DOHH2 (cell line): ENCODE measurements at regions not wholly inside any gene's neighbourhood (a gene's known extent, or its start where the extent isn't known, plus 50 kb on each side); places are given as distances from the start of the nearest gene placed in this dataset.

ENCODE experiments used
- H3F3A ChIP-seq: fragments of 200-600 bp; sonication (generic), shearing (Covaris generic); 2 replicates; pipeline ENCODE4 v1.6.0; 2016; ENCODE audit warnings: antibody characterized with exemption, mild to moderate bottlenecking; ENCODE audit not compliant: control insufficient read depth, insufficient read depth
- H3K27ac ChIP-seq: fragments of 200-600 bp; sonication (generic); 2 replicates; pipeline ENCODE4 v1.5.1; 2014; ENCODE audit warnings: low read depth, mild to moderate bottlenecking, low read length, moderate library complexity
- H3K27me3 ChIP-seq: fragments of 200-600 bp; sonication (generic); 2 replicates; pipeline ENCODE4 v1.6.1; 2014; ENCODE audit warnings: mild to moderate bottlenecking, low read length, mixed read lengths; ENCODE audit not compliant: control insufficient read depth
- H3K36me3 ChIP-seq: fragments of 200-600 bp; sonication (generic); 2 replicates; pipeline ENCODE4 v1.6.1; 2014; ENCODE audit warnings: mild to moderate bottlenecking, low read length, moderate library complexity, mixed read lengths; ENCODE audit not compliant: control insufficient read depth
- H3K4me1 ChIP-seq: fragments of 200-600 bp; sonication (generic); 2 replicates; pipeline ENCODE4 v1.6.1; 2014; ENCODE audit warnings: mild to moderate bottlenecking, low read length, mixed read lengths; ENCODE audit not compliant: control insufficient read depth
- H3K4me2 ChIP-seq: fragments of 200-600 bp; sonication (generic); 2 replicates; pipeline ENCODE4 v1.6.0; 2014; ENCODE audit warnings: mild to moderate bottlenecking, low read length, moderate library complexity
- H3K4me3 ChIP-seq: fragments of 200-600 bp; sonication (generic); 2 replicates; pipeline ENCODE4 v1.5.1; 2014; ENCODE audit warnings: mild to moderate bottlenecking, low read length, mixed read lengths
- H3K79me2 ChIP-seq: fragments of 200-600 bp; sonication (generic); 2 replicates; pipeline ENCODE4 v1.6.1; 2014; ENCODE audit warnings: mild to moderate bottlenecking, low read length, mixed read lengths; ENCODE audit not compliant: control insufficient read depth
- H3K9me2 ChIP-seq: fragments of 200-600 bp; sonication (generic); replicated peaks from 2 replicates; pipeline ENCODE4 v1.6.1; 2014; ENCODE audit warnings: mild to moderate bottlenecking, low read length, mixed read lengths; ENCODE audit not compliant: control insufficient read depth
- H3K9me3 ChIP-seq: fragments of 200-600 bp; sonication (generic); 2 replicates; pipeline ENCODE4 v1.6.1; 2014; ENCODE audit warnings: antibody characterized with exemption, low read length, mixed read lengths; ENCODE audit not compliant: control insufficient read depth, insufficient read depth
- H4K20me1 ChIP-seq: fragments of 200-600 bp; sonication (generic); 2 replicates; pipeline ENCODE4 v1.6.0; 2014; ENCODE audit warnings: low read depth, mild to moderate bottlenecking, antibody characterized with exemption, low read length, moderate library complexity; ENCODE audit not compliant: control insufficient read depth, insufficient read depth
- EZH2phosphoT487 ChIP-seq: fragments of 200-600 bp; sonication (generic); IDR thresholded peaks from 2 replicates; pipeline ENCODE4 v1.6.1; 2017; ENCODE audit warnings: borderline replicate concordance, mild to moderate bottlenecking, antibody characterized with exemption, low read length, moderate library complexity, mixed read lengths
- TF ChIP-seq, protein P1 (sequence below): fragments of 200-600 bp; sonication (generic); IDR thresholded peaks from one replicate; pipeline ENCODE4 v1.5.1; 2014; ENCODE audit warnings: antibody characterized with exemption, mild to moderate bottlenecking, low read depth, low read length; ENCODE audit not compliant: poor library complexity, severe bottlenecking

- Histone ChIP-seq H3F3A (no peaks in the 10 kb centered on the region), H3K36me3 (no peaks in the 10 kb centered on the region), H3K27ac (no peak overlapping the region), H3K4me1 (no peaks in the 10 kb centered on the region), H3K4me3 (no peak overlapping the region), H3K4me2 (no peak overlapping the region), H4K20me1 (no peaks in the 10 kb centered on the region), H3K79me2 (no peaks in the 10 kb centered on the region), H3K9me2 (no peaks in the 10 kb centered on the region), H3K9me3 (no peaks in the 10 kb centered on the region), H3K27me3 (no peaks in the 10 kb centered on the region)
- TF ChIP-seq, protein P1, sequence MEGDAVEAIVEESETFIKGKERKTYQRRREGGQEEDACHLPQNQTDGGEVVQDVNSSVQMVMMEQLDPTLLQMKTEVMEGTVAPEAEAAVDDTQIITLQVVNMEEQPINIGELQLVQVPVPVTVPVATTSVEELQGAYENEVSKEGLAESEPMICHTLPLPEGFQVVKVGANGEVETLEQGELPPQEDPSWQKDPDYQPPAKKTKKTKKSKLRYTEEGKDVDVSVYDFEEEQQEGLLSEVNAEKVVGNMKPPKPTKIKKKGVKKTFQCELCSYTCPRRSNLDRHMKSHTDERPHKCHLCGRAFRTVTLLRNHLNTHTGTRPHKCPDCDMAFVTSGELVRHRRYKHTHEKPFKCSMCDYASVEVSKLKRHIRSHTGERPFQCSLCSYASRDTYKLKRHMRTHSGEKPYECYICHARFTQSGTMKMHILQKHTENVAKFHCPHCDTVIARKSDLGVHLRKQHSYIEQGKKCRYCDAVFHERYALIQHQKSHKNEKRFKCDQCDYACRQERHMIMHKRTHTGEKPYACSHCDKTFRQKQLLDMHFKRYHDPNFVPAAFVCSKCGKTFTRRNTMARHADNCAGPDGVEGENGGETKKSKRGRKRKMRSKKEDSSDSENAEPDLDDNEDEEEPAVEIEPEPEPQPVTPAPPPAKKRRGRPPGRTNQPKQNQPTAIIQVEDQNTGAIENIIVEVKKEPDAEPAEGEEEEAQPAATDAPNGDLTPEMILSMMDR = no peak
- TF ChIP-seq EZH2phosphoT487 = no peak
These were observed 449.1 kb downstream of the PSAT1 start for GRCh38 chr9:78746010-78746409.

GRCh38 chr9:78753039-78753438 is 456.1 kb downstream of the PSAT1 start:
- peaks cover 17% of the 10 kb centered on the region for H3K4me1 ChIP-seq
- no peaks in the 10 kb centered on the region for H3F3A ChIP-seq
- H4K20me1 ChIP-seq = no peaks in the 10 kb centered on the region
- H3K4me3 ChIP-seq = no peak overlapping the region
- TF ChIP-seq, protein P1 = no peak
- TF ChIP-seq EZH2phosphoT487 = no peak
- no peaks in the 10 kb centered on the region for H3K27me3 ChIP-seq
- H3K9me3 ChIP-seq = no peaks in the 10 kb centered on the region
- H3K79me2 ChIP-seq = no peaks in the 10 kb centered on the region
- no peaks in the 10 kb centered on the region for H3K36me3 ChIP-seq
- H3K4me2 ChIP-seq = no peak overlapping the region
- no peaks in the 10 kb centered on the region for H3K9me2 ChIP-seq
- no peak overlapping the region for H3K27ac ChIP-seq

DNA sequence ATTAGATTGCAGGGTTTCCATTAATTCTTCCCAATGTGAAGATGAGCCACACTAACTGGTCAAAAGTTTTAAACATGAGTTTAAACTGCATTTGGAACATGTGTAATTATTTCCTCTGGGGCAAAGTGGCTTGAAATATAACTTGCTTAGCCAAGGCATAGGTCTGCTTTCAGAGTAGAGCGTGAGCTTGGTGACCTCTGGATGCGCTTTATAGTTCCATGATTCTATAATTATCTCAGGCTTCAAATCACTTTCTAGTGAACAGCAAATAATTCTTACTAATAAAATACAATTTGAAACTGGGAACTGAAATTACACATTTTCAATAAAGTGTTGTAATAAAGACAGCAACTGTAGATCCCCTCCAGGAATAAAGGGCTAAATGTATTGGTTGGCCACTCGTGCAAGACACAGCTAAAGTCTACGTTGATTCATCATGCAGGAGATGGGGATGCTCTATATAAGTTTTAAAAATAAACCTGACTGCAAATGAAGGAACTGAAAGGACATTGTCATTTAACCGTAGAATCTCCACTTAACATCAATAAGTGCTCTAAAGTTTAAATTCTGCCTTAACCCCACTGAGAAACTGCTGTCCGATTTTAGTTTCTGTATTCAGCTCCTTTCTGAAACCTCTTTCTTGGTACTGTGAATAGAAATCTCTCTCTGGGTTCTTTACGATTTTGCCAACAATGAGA is 460.0 kb downstream of the PSAT1 start:
- no peaks in the 10 kb centered on the region for H3F3A ChIP-seq
- no peaks in the 10 kb centered on the region for H3K79me2 ChIP-seq
- no peaks in the 10 kb centered on the region for H4K20me1 ChIP-seq
- peaks cover 17% of the 10 kb centered on the region for H3K4me1 ChIP-seq
- peak overlapping the region; percentile 45 for H3K4me2 ChIP-seq
- H3K9me3 ChIP-seq = no peaks in the 10 kb centered on the region
- no peak for TF ChIP-seq EZH2phosphoT487
- TF ChIP-seq, protein P1 = no peak
- H3K27ac ChIP-seq = no peak overlapping the region
- H3K4me3 ChIP-seq = peak overlapping the region; percentile 24
- H3K9me2 ChIP-seq = no peaks in the 10 kb centered on the region
- H3K27me3 ChIP-seq = no peaks in the 10 kb centered on the region
- H3K36me3 ChIP-seq = no peaks in the 10 kb centered on the region
